Mesenchymal stem cell (in vitro differentiated cells and primary cell): ENCODE measurements at regions not wholly inside any gene's neighbourhood (a gene's known extent, or its start where the extent isn't known, plus 50 kb on each side); places are given as distances from the start of the nearest gene placed in this dataset.
A peak's percentile ranks its signal among the peaks of the same experiment; 100 is the strongest.
"Not testable (repeated sequence)": the region's sequence is repeated elsewhere in the genome, so short reads cannot be mapped to it uniquely, and the experiment has no call there.

Experiments used
- DNase-seq: peaks from one replicate; pipeline ENCODE4 v3.0.0-alpha.2; 2013
- H2AFZ ChIP-seq: one replicate; pipeline ENCODE4 v1.6.1; 2013; ENCODE audit warnings: low read depth, mild to moderate bottlenecking, control low read depth, inconsistent platforms, low read length, moderate library complexity
- H2AK5ac ChIP-seq: 2 replicates; pipeline ENCODE4 v1.6.1; 2013; ENCODE audit warnings: low read length, moderate library complexity, mild to moderate bottlenecking, inconsistent platforms; ENCODE audit not compliant: severe bottlenecking
- H2BK120ac ChIP-seq: one replicate; pipeline ENCODE4 v1.6.1; 2013; ENCODE audit warnings: low read depth, mild to moderate bottlenecking, inconsistent platforms, low read length, moderate library complexity
- H2BK12ac ChIP-seq, 2 experiments: one replicate each; pipeline ENCODE4 v1.6.1; 2013; ENCODE audit warnings: inconsistent platforms in 2 of 2, low read length in 2 of 2, mild to moderate bottlenecking in 2 of 2, moderate library complexity in 2 of 2, control low read depth in 1 of 2
- H2BK15ac ChIP-seq: one replicate; pipeline ENCODE4 v1.6.1; 2013; ENCODE audit warnings: mild to moderate bottlenecking, low read depth, inconsistent platforms; ENCODE audit not compliant: poor library complexity, severe bottlenecking
- H2BK5ac ChIP-seq: 2 replicates; pipeline ENCODE4 v1.6.1; 2013; ENCODE audit warnings: low read depth, mild to moderate bottlenecking, low read length, control low read depth, inconsistent platforms; ENCODE audit not compliant: poor library complexity, severe bottlenecking
- H3K14ac ChIP-seq, 2 experiments: one replicate each; pipeline ENCODE4 v1.6.1; 2013; ENCODE audit warnings: inconsistent platforms in 2 of 2, low read length in 2 of 2, control low read depth in 1 of 2, mild to moderate bottlenecking in 1 of 2, moderate library complexity in 1 of 2
- H3K18ac ChIP-seq, 2 experiments: one replicate each; pipeline ENCODE4 v1.6.1; 2013; ENCODE audit warnings: inconsistent platforms in 2 of 2, low read length in 2 of 2, control low read depth in 1 of 2, low read depth in 1 of 2, mild to moderate bottlenecking in 1 of 2
- H3K23ac ChIP-seq, 2 experiments: one replicate each; pipeline ENCODE4 v1.6.1; 2013; ENCODE audit warnings: inconsistent platforms in 2 of 2, low read length in 2 of 2, mild to moderate bottlenecking in 2 of 2, moderate library complexity in 2 of 2, control low read depth in 1 of 2
- H3K27ac ChIP-seq: 2 replicates; pipeline ENCODE4 v1.5.1; 2013; ENCODE audit warnings: mild to moderate bottlenecking, moderate library complexity, low read length, control low read depth, inconsistent platforms; ENCODE audit not compliant: poor library complexity, severe bottlenecking
- H3K27me3 ChIP-seq, 2 experiments: 2 replicates each; pipeline versions ENCODE4 v1.6.1 to v1.7.0; 2013; ENCODE audit warnings: low read length in 2 of 2, mild to moderate bottlenecking in 2 of 2, moderate library complexity in 2 of 2, control low read depth in 1 of 2, inconsistent platforms in 1 of 2; ENCODE audit not compliant: control insufficient read depth in 1 of 2, insufficient read depth in 1 of 2
- H3K36me3 ChIP-seq, 2 experiments: 2 replicates each; pipeline versions ENCODE4 v1.6.1 to v1.7.0; 2013; ENCODE audit warnings: low read length in 2 of 2, control low read depth in 1 of 2, inconsistent platforms in 1 of 2, low read depth in 1 of 2, mild to moderate bottlenecking in 1 of 2; ENCODE audit not compliant: insufficient read depth in 2 of 2, control insufficient read depth in 1 of 2
- H3K4ac ChIP-seq, 2 experiments: one replicate each; pipeline ENCODE4 v1.6.1; 2013; ENCODE audit warnings: inconsistent platforms in 2 of 2, low read length in 2 of 2, mild to moderate bottlenecking in 2 of 2, moderate library complexity in 2 of 2, control low read depth in 1 of 2, low read depth in 1 of 2
- H3K4me1 ChIP-seq: 2 replicates; pipeline ENCODE4 v1.6.1; 2013; ENCODE audit warnings: low read depth, low read length, control low read depth; ENCODE audit not compliant: control insufficient read depth, insufficient read depth
- H3K4me2 ChIP-seq: 2 replicates; pipeline ENCODE4 v1.6.1; 2013; ENCODE audit warnings: low read length, mild to moderate bottlenecking, inconsistent platforms; ENCODE audit not compliant: poor library complexity, severe bottlenecking
- H3K4me3 ChIP-seq, 2 experiments: 2 replicates each; pipeline versions ENCODE4 v1.5.1 to v1.7.0; 2013; ENCODE audit warnings: low read length in 2 of 2, mild to moderate bottlenecking in 2 of 2, control low read depth in 1 of 2, low read depth in 1 of 2; ENCODE audit not compliant: insufficient read depth in 1 of 2
- H3K79me1 ChIP-seq: replicated peaks from 2 replicates; pipeline ENCODE4 v1.6.1; 2013; ENCODE audit warnings: mild to moderate bottlenecking, control low read depth, low read length, inconsistent platforms; ENCODE audit not compliant: poor library complexity, severe bottlenecking
- H3K9ac ChIP-seq: 2 replicates; pipeline ENCODE4 v1.7.0; 2013; ENCODE audit warnings: mild to moderate bottlenecking, low read length, moderate library complexity
- H3K9me3 ChIP-seq: 2 replicates; pipeline ENCODE4 v1.7.0; 2013; ENCODE audit warnings: mild to moderate bottlenecking, low read length; ENCODE audit not compliant: control insufficient read depth
- H4K8ac ChIP-seq: one replicate; pipeline ENCODE4 v1.6.1; 2013; ENCODE audit warnings: inconsistent platforms, mild to moderate bottlenecking, low read length, moderate library complexity
- H4K91ac ChIP-seq: one replicate; pipeline ENCODE4 v1.6.1; 2013; ENCODE audit warnings: mild to moderate bottlenecking, low read length, inconsistent platforms
- WGBS: methylation state at CpG from one replicate; pipeline ENCODE4 v1.1.7; 2013; ENCODE audit warnings: mixed read lengths; 5-methylcytosine and 5-hydroxymethylcytosine counted together

DNA sequence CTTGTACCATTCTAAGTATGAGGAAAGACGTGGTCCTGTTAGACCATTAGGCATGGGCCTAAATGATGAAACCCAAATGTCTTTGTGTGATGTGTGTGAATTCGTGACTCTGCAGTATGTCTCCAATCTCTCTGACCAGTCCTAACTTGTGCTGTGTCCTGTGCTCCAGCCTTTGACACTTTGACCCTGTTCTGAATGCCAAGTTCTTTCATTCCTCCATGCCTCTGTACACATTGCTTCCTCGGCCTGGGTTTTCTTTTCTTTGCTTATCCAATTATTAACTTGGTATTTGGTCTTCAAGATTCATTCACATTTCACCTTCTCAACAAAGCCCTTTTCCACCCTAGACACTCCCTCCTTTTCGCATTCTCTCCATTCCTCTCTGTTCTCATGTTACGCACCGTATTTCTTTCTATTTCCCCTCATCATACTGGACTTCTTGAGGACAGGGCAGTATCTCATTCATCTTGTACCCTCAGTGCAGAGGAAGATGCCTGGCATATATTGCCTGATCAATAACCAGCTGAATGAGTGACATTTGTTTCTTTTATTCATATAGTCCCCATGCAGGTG is 138.7 kb downstream of the F11 start:
- WGBS, result 72% methylated on average over 6 of the region's 6 CpGs
- no peak overlapping the region for H3K27ac ChIP-seq
- no peak overlapping the region for H2BK120ac ChIP-seq
- no peak overlapping the region for H2BK12ac ChIP-seq
- H3K27me3 ChIP-seq, result no peaks in the 10 kb centered on the region
- H4K8ac ChIP-seq, result no peak overlapping the region
- peaks cover 0 to 4% of the 10 kb centered on the region in 2 experiments for H3K36me3 ChIP-seq
- no peak overlapping the region for H3K23ac ChIP-seq
- no peak overlapping the region for H4K91ac ChIP-seq
- no peak overlapping the region for H3K4me3 ChIP-seq
- H2BK15ac ChIP-seq, result no peak overlapping the region
- no peak overlapping the region for H3K9ac ChIP-seq
- H3K14ac ChIP-seq, result no peak overlapping the region
- H2AFZ ChIP-seq, result no peak overlapping the region
- H3K4me1 ChIP-seq, result peaks cover 1% of the 10 kb centered on the region
- no peak overlapping the region for H2BK5ac ChIP-seq
- H3K9me3 ChIP-seq, result peaks cover 13% of the 10 kb centered on the region
- H3K79me1 ChIP-seq, result no peaks in the 10 kb centered on the region
- H3K4me2 ChIP-seq, result no peak overlapping the region
- H3K4ac ChIP-seq, result no peak overlapping the region
- H3K18ac ChIP-seq, result no peak overlapping the region
- DNase-seq, result no peak
- no peak overlapping the region for H2AK5ac ChIP-seq

DNA sequence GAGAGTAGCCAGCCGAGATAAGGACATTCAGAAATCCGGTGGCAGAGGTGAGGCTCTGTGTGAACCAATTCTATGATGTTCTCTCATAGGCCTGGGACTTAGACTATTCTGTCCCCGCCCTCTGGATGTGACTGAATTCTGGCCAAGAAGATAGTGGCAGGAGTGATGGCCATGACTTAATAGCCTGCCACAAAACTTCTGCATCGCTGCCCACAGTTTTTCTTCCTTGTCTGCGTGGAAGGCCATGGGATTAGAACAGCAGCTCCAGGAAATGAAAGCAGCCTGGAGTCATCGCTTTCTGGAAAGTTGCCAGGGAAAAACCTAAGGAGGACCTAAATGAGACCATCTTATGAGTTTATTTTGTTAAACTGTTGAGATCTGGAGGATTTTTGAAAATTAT is 134.7 kb downstream of the F11 start:
- H3K4me1 ChIP-seq, result no peaks in the 10 kb centered on the region
- whole genome bisulfite sequencing, result 86% methylated on average over 6 of the region's 6 CpGs

DNA sequence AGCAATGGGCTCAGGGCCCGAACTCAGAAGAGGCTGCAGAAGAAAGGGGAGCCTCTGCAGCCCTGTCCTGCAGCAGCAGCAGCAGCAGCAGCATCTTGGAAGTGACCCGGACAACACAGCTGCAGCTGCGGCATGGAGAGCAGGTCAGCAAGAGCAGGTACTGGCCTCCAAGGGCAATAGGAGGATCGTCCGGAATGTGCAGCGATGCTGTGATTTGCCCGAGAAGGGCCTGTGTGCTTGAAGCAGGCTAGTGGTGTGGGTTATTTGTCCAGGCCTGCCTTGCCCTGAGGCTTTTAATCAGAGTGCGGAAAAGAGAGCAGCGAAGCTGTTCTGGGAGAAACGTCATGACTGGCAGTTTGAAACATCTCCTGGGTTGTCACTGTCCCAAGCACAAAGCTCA is 126.0 kb downstream of the F11 start:
- H3K18ac ChIP-seq, result no peak overlapping the region
- H2BK12ac ChIP-seq, result no peak overlapping the region
- H2BK120ac ChIP-seq, result no peak overlapping the region
- peak overlapping the region in 1 of 2 experiments; percentile 36 for H3K4me3 ChIP-seq
- H3K9ac ChIP-seq, result no peak overlapping the region
- no peak overlapping the region for H3K14ac ChIP-seq
- 83% methylated on average over 10 of the region's 10 CpGs for WGBS
- H3K27me3 ChIP-seq, result no peaks in the 10 kb centered on the region
- H3K4me2 ChIP-seq, result no peak overlapping the region
- no peak overlapping the region for H4K91ac ChIP-seq
- no peak overlapping the region for H2AK5ac ChIP-seq
- H2AFZ ChIP-seq, result no peak overlapping the region
- no peak overlapping the region for H3K23ac ChIP-seq
- H3K79me1 ChIP-seq, result no peaks in the 10 kb centered on the region
- no peak overlapping the region for H2BK15ac ChIP-seq
- DNase-seq, result no peak
- H3K9me3 ChIP-seq, result no peaks in the 10 kb centered on the region
- no peak overlapping the region for H2BK5ac ChIP-seq
- H3K27ac ChIP-seq, result no peak overlapping the region
- H3K4ac ChIP-seq, result no peak overlapping the region
- H4K8ac ChIP-seq, result no peak overlapping the region
- H3K36me3 ChIP-seq, result no peaks in the 10 kb centered on the region
- no peaks in the 10 kb centered on the region for H3K4me1 ChIP-seq

More for the DNA sequence above, 134.7 kb downstream of the F11 start:
- no peak overlapping the region for H2BK5ac ChIP-seq
- no peak for DNase-seq
- no peak overlapping the region for H3K14ac ChIP-seq
- no peak overlapping the region for H3K4ac ChIP-seq
- H3K27me3 ChIP-seq, result no peaks in the 10 kb centered on the region
- no peak overlapping the region for H3K4me3 ChIP-seq
- no peak overlapping the region for H4K8ac ChIP-seq
- no peak overlapping the region for H2BK120ac ChIP-seq
- H2AK5ac ChIP-seq, result no peak overlapping the region
- H3K23ac ChIP-seq, result no peak overlapping the region
- H2BK12ac ChIP-seq, result no peak overlapping the region
- H3K36me3 ChIP-seq, result no peaks in the 10 kb centered on the region
- no peaks in the 10 kb centered on the region for H3K9me3 ChIP-seq
- H3K79me1 ChIP-seq, result no peaks in the 10 kb centered on the region
- H2AFZ ChIP-seq, result no peak overlapping the region
- no peak overlapping the region for H4K91ac ChIP-seq
- H3K4me2 ChIP-seq, result no peak overlapping the region
- H3K9ac ChIP-seq, result no peak overlapping the region
- no peak overlapping the region for H2BK15ac ChIP-seq
- no peak overlapping the region for H3K27ac ChIP-seq
- no peak overlapping the region for H3K18ac ChIP-seq

DNA sequence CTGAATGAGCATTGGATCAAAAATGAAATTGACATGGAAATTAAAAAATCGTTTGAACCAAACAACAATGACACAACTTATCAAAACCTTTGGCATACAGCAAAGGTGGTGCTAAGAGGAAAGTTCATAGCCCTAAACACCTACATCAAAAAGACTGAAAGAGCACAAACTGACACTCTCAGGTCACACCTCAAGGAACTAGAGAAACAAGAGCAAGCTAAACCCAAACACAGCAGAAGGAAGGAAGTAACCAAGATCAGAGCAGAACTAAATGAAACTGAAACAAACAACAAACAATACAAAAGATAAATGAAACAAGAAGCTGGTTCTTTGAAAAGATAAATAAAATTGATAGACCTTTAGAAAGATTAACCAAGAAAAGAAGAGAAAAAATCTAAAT is 118.3 kb downstream of the F11 start:
- not testable (repeated sequence) for H3K23ac ChIP-seq, H3K9me3 ChIP-seq, H3K18ac ChIP-seq, H2AFZ ChIP-seq, H3K4ac ChIP-seq, H3K4me2 ChIP-seq, H3K9ac ChIP-seq, H3K4me3 ChIP-seq, H2BK15ac ChIP-seq, H3K27me3 ChIP-seq, H2BK5ac ChIP-seq, H2BK12ac ChIP-seq, DNase-seq, H4K91ac ChIP-seq, H2AK5ac ChIP-seq, H3K27ac ChIP-seq, H3K79me1 ChIP-seq, H3K4me1 ChIP-seq, H3K14ac ChIP-seq, H3K36me3 ChIP-seq, H4K8ac ChIP-seq, H2BK120ac ChIP-seq
- 54% methylated on average over 1 of the region's 1 CpG for WGBS
